ENCODE measurements at regions not wholly inside any gene's neighbourhood (a gene's known extent, or its start where the extent isn't known, plus 50 kb on each side); places are given as distances from the start of the nearest gene placed in this dataset.

DNA sequence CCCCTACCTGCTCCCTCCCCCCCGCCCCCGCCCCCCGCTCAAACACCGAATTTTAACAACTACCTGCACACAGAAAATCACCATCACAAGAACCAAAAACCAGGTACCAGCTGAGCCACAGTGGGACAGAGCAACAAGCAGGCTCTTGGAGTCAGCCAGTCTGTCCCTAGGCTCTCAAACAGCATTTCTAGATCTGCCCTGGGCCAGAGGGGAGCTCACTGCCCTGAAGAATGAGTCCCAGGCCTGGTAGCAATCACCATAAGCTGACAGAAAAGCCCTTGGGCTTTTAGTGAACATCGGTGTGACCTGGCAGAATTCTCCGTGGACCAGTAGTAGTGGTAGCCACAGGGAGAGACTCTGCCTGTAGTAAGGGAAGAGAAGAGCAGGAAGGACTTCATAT is 58.3 kb downstream of the C11orf87 start:
- H3K4me3 Mint-ChIP-seq (ENCODE audit: unreplicated experiment): no peak overlapping the region
- no peaks in the 10 kb centered on the region for H3K4me1 Mint-ChIP-seq (ENCODE audit: insufficient read depth, unreplicated experiment)
- ChIA-PET CTCF (no interaction called here), POLR2A (no interaction called here)
- H3K9me3 Mint-ChIP-seq (ENCODE audit: unreplicated experiment): peaks cover 8% of the 10 kb centered on the region
- H3K27me3 Mint-ChIP-seq (ENCODE audit: insufficient read depth, unreplicated experiment): no peaks in the 10 kb centered on the region
- H3K27ac Mint-ChIP-seq (ENCODE audit: low read depth, unreplicated experiment): no peak overlapping the region
- intact Hi-C loops (cut with micrococcal nuclease): no loop called here
- TF ChIP-seq, protein P1, sequence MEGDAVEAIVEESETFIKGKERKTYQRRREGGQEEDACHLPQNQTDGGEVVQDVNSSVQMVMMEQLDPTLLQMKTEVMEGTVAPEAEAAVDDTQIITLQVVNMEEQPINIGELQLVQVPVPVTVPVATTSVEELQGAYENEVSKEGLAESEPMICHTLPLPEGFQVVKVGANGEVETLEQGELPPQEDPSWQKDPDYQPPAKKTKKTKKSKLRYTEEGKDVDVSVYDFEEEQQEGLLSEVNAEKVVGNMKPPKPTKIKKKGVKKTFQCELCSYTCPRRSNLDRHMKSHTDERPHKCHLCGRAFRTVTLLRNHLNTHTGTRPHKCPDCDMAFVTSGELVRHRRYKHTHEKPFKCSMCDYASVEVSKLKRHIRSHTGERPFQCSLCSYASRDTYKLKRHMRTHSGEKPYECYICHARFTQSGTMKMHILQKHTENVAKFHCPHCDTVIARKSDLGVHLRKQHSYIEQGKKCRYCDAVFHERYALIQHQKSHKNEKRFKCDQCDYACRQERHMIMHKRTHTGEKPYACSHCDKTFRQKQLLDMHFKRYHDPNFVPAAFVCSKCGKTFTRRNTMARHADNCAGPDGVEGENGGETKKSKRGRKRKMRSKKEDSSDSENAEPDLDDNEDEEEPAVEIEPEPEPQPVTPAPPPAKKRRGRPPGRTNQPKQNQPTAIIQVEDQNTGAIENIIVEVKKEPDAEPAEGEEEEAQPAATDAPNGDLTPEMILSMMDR (IDR thresholded peaks at IDR 0.05; ENCODE audit: unreplicated experiment): no peak
- H3K36me3 Mint-ChIP-seq (ENCODE audit: insufficient read depth, unreplicated experiment): no peaks in the 10 kb centered on the region
- DNase-seq (ENCODE audit: unreplicated experiment): no peak
- BruUV-seq (replicated peaks): no TSS peak

DNA sequence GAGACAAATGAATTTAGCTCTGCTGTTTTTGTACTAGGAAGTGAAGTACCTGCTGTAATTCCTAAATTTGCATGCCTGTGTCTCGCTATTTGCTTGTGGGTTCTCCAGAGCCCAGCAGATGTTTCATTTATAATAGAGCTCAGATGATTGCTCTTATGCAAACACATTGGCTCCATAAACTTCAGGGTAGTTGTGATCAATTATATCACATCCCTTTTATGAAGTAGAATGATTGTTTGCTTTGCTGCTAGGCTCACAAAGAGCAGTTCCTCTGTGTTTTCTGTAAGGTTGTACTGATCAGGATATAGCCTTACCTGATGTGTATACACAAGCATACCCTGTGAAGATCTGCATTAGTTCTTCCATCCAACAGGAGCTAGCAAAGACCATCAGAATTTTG is 64.1 kb downstream of the C11orf87 start:
- no TSS peak for BruUV-seq (replicated peaks)
- Mint-ChIP-seq H3K4me3 (ENCODE audit: unreplicated experiment) (no peak overlapping the region), H3K9me3 (ENCODE audit: unreplicated experiment) (peaks cover 8% of the 10 kb centered on the region), H3K27me3 (ENCODE audit: insufficient read depth, unreplicated experiment) (no peaks in the 10 kb centered on the region), H3K36me3 (ENCODE audit: insufficient read depth, unreplicated experiment) (no peaks in the 10 kb centered on the region), H3K27ac (ENCODE audit: low read depth, unreplicated experiment) (no peak overlapping the region), H3K4me1 (ENCODE audit: insufficient read depth, unreplicated experiment) (no peaks in the 10 kb centered on the region)
- POLR2A ChIA-PET: no interaction called here
- intact Hi-C loops (cut with micrococcal nuclease): no loop called here
- DNase-seq (ENCODE audit: unreplicated experiment): no peak
- TF ChIP-seq, protein P1 (IDR thresholded peaks at IDR 0.05; ENCODE audit: unreplicated experiment): no peak
- CTCF ChIA-PET: interaction anchor here (0.7 kb wide), 2 partner anchors 95 to 220 kb away, joined by 3 read pairs; no protein-coding TSS in a partner anchor

DNA sequence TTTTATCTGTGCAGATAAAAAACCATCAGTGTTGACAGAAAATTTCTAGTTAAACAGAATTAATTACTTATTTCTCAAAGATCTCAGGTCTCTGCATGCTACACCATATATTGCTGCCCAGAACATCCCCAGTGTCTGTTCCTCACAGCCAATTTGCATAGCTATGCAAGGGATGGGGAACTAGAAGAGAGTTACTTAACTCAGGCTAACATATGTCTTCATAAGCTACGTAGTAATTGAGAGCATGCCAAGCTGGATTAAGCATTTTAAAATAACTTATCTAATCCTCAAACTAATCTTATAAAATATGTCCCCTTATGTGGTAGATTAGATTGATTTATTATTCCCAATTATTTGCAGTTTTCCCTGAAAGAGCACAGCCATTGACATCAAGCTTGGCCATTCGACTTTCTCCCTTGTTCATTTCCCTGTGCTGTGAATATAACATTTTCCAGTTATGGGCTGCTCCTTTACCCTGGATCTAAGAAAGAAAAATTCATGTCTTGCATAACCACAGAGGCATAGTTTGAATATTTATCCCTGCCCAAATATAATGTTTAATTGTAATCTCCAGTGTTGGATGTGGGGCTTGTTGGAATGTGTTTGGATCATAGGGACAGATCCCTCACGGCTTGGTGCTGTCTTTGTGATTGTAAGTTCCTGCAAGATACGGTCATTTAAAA is 69.1 kb downstream of the C11orf87 start:
- TF ChIP-seq, protein P1 (IDR thresholded peaks at IDR 0.05; ENCODE audit: unreplicated experiment): no peak
- H3K4me3 Mint-ChIP-seq (ENCODE audit: unreplicated experiment): no peak overlapping the region
- POLR2A ChIA-PET: interaction anchor here (0.7 kb wide), 1 partner anchor 160 kb away, joined by 3 read pairs; no protein-coding TSS in a partner anchor
- no peak overlapping the region for H3K27ac Mint-ChIP-seq (ENCODE audit: low read depth, unreplicated experiment)
- CTCF ChIA-PET: no interaction called here
- no TSS peak for BruUV-seq (replicated peaks)
- intact Hi-C loops (cut with micrococcal nuclease): no loop called here
- H3K9me3 Mint-ChIP-seq (ENCODE audit: unreplicated experiment): no peaks in the 10 kb centered on the region
- H3K36me3 Mint-ChIP-seq (ENCODE audit: insufficient read depth, unreplicated experiment): no peaks in the 10 kb centered on the region
- no peak for DNase-seq (ENCODE audit: unreplicated experiment)
- no peaks in the 10 kb centered on the region for H3K27me3 Mint-ChIP-seq (ENCODE audit: insufficient read depth, unreplicated experiment)
- H3K4me1 Mint-ChIP-seq (ENCODE audit: insufficient read depth, unreplicated experiment): no peaks in the 10 kb centered on the region

DNA sequence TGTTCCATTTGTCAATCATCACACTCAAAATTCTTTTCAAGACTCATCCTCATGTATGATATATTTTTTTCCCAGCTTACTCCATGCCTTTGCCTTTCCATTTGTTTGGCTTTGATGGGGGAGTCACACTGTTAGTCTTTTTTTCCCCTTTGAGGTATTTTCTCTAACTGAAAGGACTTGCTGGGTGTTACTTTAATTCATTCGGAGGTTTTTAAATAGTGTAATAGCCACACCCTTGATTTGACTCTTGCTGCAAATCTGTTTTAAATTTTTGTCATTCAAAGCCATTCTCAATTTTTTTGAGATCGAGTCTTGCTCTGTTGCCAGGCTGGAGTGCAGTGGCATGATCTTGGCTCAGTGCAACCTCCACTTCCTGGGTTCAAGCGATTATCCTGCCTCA is 84.1 kb downstream of the C11orf87 start:
- intact Hi-C loops (cut with micrococcal nuclease): no loop called here
- no peak overlapping the region for H3K27ac Mint-ChIP-seq (ENCODE audit: low read depth, unreplicated experiment)
- no TSS peak for BruUV-seq (replicated peaks)
- H3K27me3 Mint-ChIP-seq (ENCODE audit: insufficient read depth, unreplicated experiment): no peaks in the 10 kb centered on the region
- H3K4me3 Mint-ChIP-seq (ENCODE audit: unreplicated experiment): no peak overlapping the region
- ChIA-PET CTCF (interaction anchor here (0.6 to 1.0 kb wide), 2 partner anchors 11 to 372 kb away, joined by 3 to 4 read pairs; no protein-coding TSS in a partner anchor), POLR2A (no interaction called here)
- TF ChIP-seq, protein P1 (IDR thresholded peaks at IDR 0.05; ENCODE audit: unreplicated experiment): no peak
- DNase-seq (ENCODE audit: unreplicated experiment): no peak
- H3K9me3 Mint-ChIP-seq (ENCODE audit: unreplicated experiment): no peaks in the 10 kb centered on the region
- no peaks in the 10 kb centered on the region for H3K4me1 Mint-ChIP-seq (ENCODE audit: insufficient read depth, unreplicated experiment)
- no peaks in the 10 kb centered on the region for H3K36me3 Mint-ChIP-seq (ENCODE audit: insufficient read depth, unreplicated experiment)
